Astrocyte of the spinal cord (primary cell): ENCODE measurements at regions not wholly inside any gene's neighbourhood (a gene's known extent, or its start where the extent isn't known, plus 50 kb on each side); places are given as distances from the start of the nearest gene placed in this dataset.
"Not testable (repeated sequence)": the region's sequence is repeated elsewhere in the genome, so short reads cannot be mapped to it uniquely, and the experiment has no call there.

Experiments
- DNase-seq: peaks from one replicate; pipeline ENCODE4 v3.0.0; 2011; ENCODE audit warnings: low read depth, low spot score
- H3K4me3 ChIP-seq: 2 replicates; pipeline ENCODE4 v1.5.1; 2011; ENCODE audit warnings: low read depth, mild to moderate bottlenecking, low read length, moderate library complexity
- CTCF ChIP-seq: IDR thresholded peaks from 2 replicates; pipeline ENCODE4 v1.5.1; 2012; ENCODE audit warnings: low read depth, mild to moderate bottlenecking, low read length, inconsistent platforms
- in situ Hi-C: cut with HindIII; loops from 2 replicates; pipeline ENCODE4 v1.10.0; 2017; ENCODE audit warnings: low sequenced_read_pairs

DNA sequence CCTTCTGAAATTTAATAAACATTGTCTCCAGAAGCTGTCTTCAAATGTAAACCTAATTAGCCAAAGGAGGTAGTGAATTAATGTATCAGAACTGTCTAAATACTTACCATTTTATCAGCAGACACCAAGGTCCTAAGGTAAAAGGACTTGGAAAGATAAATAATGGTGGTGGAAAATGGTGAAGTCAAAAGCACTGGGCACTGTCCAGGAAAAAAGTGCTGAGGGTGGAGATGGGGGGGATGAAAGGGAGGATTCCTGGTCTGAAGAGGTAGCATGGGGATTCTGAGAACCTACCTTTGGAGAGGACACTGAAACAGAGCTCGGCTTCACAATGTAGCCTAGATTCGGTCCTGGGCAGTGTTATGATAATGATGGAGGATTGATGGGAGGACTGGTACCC is 149.0 kb upstream of the DPH6 start:
- TF ChIP-seq CTCF, result no peak
- DNase-seq, result no peak
- H3K4me3 ChIP-seq, result no peak overlapping the region
- in situ Hi-C loops, result no loop called here

GRCh38 chr15:35696767-35697231 is 150.8 kb upstream of the DPH6 start:
- DNase-seq, result peak; percentile 83
- H3K4me3 ChIP-seq, result no peak overlapping the region
- in situ Hi-C loops, result no loop called here
- TF ChIP-seq CTCF, result no peak

GRCh38 chr15:35697549-35698299 is 151.8 kb upstream of the DPH6 start:
- no peak overlapping the region for H3K4me3 ChIP-seq
- peak; percentile 59 for DNase-seq
- in situ Hi-C loops, result no loop called here
- TF ChIP-seq CTCF, result no peak

DNA sequence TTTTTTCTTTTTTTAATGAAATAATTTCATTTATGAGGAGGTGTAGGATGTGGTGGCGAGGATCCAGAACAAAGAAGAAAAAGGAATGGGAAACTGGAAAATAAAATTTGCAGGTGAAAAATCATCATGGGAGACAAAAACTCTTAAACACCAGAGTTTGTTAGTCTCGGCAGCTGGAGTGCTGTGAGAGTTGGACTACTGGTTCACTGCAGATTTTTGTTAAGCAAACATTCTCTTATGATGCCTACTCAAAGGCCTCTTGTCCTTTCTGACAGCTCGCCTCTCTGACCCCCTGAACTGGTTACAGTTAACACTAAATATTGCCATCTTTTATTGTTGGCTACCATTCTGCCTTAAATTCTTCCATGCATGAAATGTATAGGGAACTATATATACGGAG is 152.4 kb upstream of the DPH6 start:
- no peak for DNase-seq
- no peak for TF ChIP-seq CTCF
- in situ Hi-C loops, result no loop called here
- no peak overlapping the region for H3K4me3 ChIP-seq

- DNase-seq, result no peak
- no peak overlapping the region for H3K4me3 ChIP-seq
- in situ Hi-C loops, result no loop called here
- no peak for TF ChIP-seq CTCF
Measured at GRCh38 chr15:35698966-35699575, 153.1 kb upstream of the DPH6 start.

- in situ Hi-C loops, DNase-seq, H3K4me3 ChIP-seq: not testable (repeated sequence)
Measured at GRCh38 chr15:35700091-35700593, 154.2 kb upstream of the DPH6 start.

GRCh38 chr15:35701402-35702046 is 155.6 kb upstream of the DPH6 start:
- in situ Hi-C loops, result no loop called here
- no peak for DNase-seq
- no peak for TF ChIP-seq CTCF

More at GRCh38 chr15:35701402-35702046, 155.6 kb upstream of the DPH6 start:
- H3K4me3 ChIP-seq, result no peak overlapping the region
